Progenitor cell of endocrine pancreas (in vitro differentiated cells): ENCODE measurements at regions not wholly inside any gene's neighbourhood (a gene's known extent, or its start where the extent isn't known, plus 50 kb on each side); places are given as distances from the start of the nearest gene placed in this dataset.
"Not testable (repeated sequence)": the region's sequence is repeated elsewhere in the genome, so short reads cannot be mapped to it uniquely, and the experiment has no call there.

Experiments
- DNase-seq: peaks from one replicate; pipeline ENCODE4 v3.0.0; 2021; ENCODE audit warnings: low spot score; ENCODE audit not compliant: unreplicated experiment
- H3K27ac Mint-ChIP-seq: 2 replicates; pipeline ENCODE4 v1.8.0; 2021; ENCODE audit warnings: mild to moderate bottlenecking, moderate library complexity, mixed read lengths
- H3K27me3 Mint-ChIP-seq: 2 replicates; pipeline ENCODE4 v1.8.0; 2021; ENCODE audit warnings: mixed read lengths
- H3K36me3 Mint-ChIP-seq: 2 replicates; pipeline ENCODE4 v1.8.0; 2022; ENCODE audit warnings: mixed read lengths; ENCODE audit not compliant: insufficient read depth
- H3K4me1 Mint-ChIP-seq: 2 replicates; pipeline ENCODE4 v1.8.0; 2021; ENCODE audit warnings: low read depth, mixed read lengths
- H3K4me3 Mint-ChIP-seq: 2 replicates; pipeline ENCODE4 v1.8.0; 2021; ENCODE audit warnings: low read depth, mild to moderate bottlenecking, moderate library complexity, mixed read lengths
- H3K9me3 Mint-ChIP-seq: 2 replicates; pipeline ENCODE4 v1.8.0; 2021; ENCODE audit warnings: low read depth, mixed read lengths

- DNase-seq, H3K4me1 Mint-ChIP-seq, H3K27ac Mint-ChIP-seq, H3K9me3 Mint-ChIP-seq, H3K36me3 Mint-ChIP-seq, H3K27me3 Mint-ChIP-seq, H3K4me3 Mint-ChIP-seq: not testable (repeated sequence)
Measured at GRCh38 chr2:87518066-87518465, 229.8 kb upstream of the PLGLB2 start.

DNA sequence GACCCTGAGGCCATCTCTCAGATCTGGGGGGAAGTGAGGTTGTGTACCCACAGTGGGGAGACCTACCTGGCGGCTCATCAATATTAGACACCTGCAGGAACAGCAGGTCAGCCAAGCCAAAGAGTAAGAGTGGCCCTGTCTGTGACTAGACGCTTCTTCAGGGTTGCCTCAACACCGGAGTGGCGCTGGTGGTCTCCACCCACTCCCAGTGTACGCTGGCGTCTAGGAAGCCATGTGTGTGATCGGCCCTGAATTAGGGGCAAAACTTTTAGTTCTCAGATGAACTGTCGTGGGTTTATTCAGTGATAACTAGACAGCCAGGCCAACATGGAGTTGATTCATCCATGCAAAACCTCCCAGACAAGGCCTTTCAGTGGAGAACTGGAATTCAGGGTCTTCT, 229.3 kb upstream of the PLGLB2 start:
- not testable (repeated sequence) for H3K36me3 Mint-ChIP-seq, H3K9me3 Mint-ChIP-seq, H3K4me3 Mint-ChIP-seq, H3K27ac Mint-ChIP-seq, H3K4me1 Mint-ChIP-seq, DNase-seq, H3K27me3 Mint-ChIP-seq

DNA sequence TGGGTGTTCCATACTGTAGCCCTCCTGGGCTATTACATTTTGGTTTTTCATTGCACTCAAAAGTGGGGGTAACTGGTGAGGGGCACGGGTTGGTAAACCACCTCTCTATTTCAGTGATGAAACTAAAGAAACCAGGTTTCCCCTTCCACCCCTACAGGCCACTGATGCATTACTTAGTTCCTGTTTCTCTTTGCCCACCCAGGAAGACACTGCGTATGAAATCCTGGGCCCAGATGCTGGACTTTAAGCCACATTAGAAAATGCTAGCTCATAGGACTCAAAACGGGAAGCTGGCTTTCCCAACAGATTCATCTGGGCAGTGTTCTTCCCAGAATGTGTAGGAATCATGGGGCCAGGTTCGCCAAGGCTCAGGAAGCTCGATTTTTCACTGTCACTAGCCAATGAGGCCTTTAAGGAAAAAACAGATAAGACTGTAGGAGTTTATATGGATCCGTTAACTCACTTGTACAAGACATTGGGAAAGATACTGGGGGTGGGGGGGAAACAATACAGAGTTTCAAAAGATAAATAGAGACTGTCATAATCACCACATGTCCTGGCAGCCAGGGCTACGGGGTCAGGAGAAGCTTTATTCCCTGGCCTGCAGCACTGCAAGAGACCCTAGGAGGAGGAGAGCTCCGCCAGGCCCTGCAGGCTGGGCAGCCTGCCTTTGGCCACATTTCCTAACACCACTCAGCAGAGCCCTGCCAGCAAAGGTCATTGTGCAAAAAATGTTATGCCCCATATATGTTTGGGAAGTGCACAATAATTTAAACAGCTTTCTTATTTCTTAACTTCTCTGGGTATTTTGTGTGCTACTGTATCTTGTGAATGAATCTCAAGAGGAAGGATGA, 228.5 kb upstream of the PLGLB2 start:
- not testable (repeated sequence) for H3K27me3 Mint-ChIP-seq, H3K36me3 Mint-ChIP-seq, H3K4me3 Mint-ChIP-seq, H3K9me3 Mint-ChIP-seq, H3K4me1 Mint-ChIP-seq, H3K27ac Mint-ChIP-seq, DNase-seq

- not testable (repeated sequence) for H3K27ac Mint-ChIP-seq, H3K27me3 Mint-ChIP-seq, H3K4me3 Mint-ChIP-seq, H3K9me3 Mint-ChIP-seq, DNase-seq, H3K4me1 Mint-ChIP-seq, H3K36me3 Mint-ChIP-seq
Measured at GRCh38 chr2:87521057-87521456, 226.8 kb upstream of the PLGLB2 start.

DNA sequence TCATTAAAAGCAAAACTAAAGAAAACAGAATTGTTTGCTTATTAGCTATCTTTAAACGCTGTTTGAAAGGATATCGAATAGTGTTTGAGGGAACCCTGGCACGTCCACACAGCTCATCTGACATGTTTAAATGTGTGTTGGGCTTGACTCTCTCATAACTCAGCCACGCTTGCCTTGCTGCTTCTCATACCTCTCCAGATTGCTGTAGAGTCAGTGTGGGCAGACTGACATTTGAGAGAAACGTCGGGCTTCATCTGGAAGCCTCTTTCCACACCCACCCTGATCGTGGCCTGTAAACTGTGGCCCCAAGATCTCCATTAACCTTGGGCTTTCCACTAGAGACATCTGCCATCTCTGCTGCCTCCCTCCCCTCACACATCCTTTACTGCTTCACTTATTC, 226.4 kb upstream of the PLGLB2 start:
- not testable (repeated sequence) for H3K4me1 Mint-ChIP-seq, H3K9me3 Mint-ChIP-seq, H3K27me3 Mint-ChIP-seq, H3K36me3 Mint-ChIP-seq, H3K27ac Mint-ChIP-seq, DNase-seq, H3K4me3 Mint-ChIP-seq

GRCh38 chr2:87524619-87525188, 223.2 kb upstream of the PLGLB2 start:
- not testable (repeated sequence) for DNase-seq, H3K27me3 Mint-ChIP-seq, H3K4me3 Mint-ChIP-seq

GRCh38 chr2:87525497-87525991, 222.3 kb upstream of the PLGLB2 start:
- not testable (repeated sequence) for H3K4me1 Mint-ChIP-seq, H3K9me3 Mint-ChIP-seq

More at GRCh38 chr2:87524619-87525188, 223.2 kb upstream of the PLGLB2 start:
- not testable (repeated sequence) for H3K9me3 Mint-ChIP-seq, H3K36me3 Mint-ChIP-seq, H3K27ac Mint-ChIP-seq, H3K4me1 Mint-ChIP-seq

DNA sequence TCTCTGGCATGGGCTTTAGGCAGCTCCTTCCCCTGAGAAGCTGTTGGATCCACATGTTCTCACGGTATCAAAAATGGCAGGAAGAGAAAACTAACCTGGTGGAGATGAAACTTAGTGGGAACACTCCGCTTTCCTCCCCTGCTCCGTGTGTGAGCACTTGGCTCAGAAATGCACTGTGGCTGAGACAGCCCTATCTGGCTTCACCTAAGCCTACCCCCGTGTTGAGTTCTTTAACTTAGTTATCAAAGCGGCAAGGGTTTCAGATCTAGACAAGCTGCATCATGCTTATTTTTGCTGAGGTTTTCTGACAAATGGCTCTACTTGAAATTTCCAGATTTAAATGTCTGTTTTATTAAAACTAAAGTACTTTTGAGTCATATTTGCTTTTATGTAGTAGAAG, 221.6 kb upstream of the PLGLB2 start:
- not testable (repeated sequence) for H3K4me3 Mint-ChIP-seq, H3K9me3 Mint-ChIP-seq, H3K27ac Mint-ChIP-seq, H3K4me1 Mint-ChIP-seq, DNase-seq, H3K36me3 Mint-ChIP-seq, H3K27me3 Mint-ChIP-seq

More at GRCh38 chr2:87525497-87525991, 222.3 kb upstream of the PLGLB2 start:
- H3K27ac Mint-ChIP-seq, H3K36me3 Mint-ChIP-seq, H3K27me3 Mint-ChIP-seq, DNase-seq, H3K4me3 Mint-ChIP-seq: not testable (repeated sequence)

GRCh38 chr2:87531968-87532715, 215.7 kb upstream of the PLGLB2 start:
- H3K27ac Mint-ChIP-seq, DNase-seq, H3K36me3 Mint-ChIP-seq, H3K9me3 Mint-ChIP-seq, H3K27me3 Mint-ChIP-seq: not testable (repeated sequence)
- Mint-ChIP-seq H3K4me3 (peak overlapping the region; percentile 44), H3K4me1 (peaks cover 27% of the 10 kb centered on the region)

GRCh38 chr2:87533390-87534272, 214.3 kb upstream of the PLGLB2 start:
- peaks cover 31% of the 10 kb centered on the region for H3K4me1 Mint-ChIP-seq
- not testable (repeated sequence) for H3K27ac Mint-ChIP-seq, H3K27me3 Mint-ChIP-seq, H3K9me3 Mint-ChIP-seq, H3K36me3 Mint-ChIP-seq, DNase-seq, H3K4me3 Mint-ChIP-seq

DNA sequence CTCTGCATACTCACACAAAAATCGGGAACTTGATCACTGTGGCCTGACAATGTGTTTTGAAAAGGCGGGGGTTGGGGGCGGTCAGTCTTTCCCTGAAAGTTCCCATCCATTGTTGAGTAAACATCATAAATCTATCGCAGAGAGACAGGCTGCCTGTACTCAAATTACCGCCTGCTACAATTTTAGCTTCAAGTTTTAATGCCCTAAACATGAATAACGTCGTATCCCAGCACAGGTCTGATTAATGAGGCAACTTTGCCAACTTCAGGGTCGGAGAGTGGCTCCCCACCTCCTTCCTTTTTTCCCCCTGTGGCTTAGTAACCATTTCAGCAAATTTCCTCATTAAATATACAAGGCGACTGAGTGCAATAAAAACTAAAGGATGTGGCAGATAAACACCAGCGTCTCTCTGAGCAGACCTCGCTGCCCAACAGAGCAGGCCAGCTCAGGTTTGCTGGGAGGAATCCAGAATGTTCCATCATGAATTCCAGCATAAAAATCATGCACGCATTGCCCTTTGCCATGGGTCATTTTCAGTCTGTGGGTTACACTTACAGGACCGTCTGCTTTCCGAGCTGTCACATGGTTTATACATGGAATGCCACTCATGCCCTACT, 213.5 kb upstream of the PLGLB2 start:
- H3K27me3 Mint-ChIP-seq, H3K9me3 Mint-ChIP-seq, H3K36me3 Mint-ChIP-seq, H3K27ac Mint-ChIP-seq, DNase-seq, H3K4me3 Mint-ChIP-seq: not testable (repeated sequence)
- H3K4me1 Mint-ChIP-seq: peaks cover 31% of the 10 kb centered on the region

DNA sequence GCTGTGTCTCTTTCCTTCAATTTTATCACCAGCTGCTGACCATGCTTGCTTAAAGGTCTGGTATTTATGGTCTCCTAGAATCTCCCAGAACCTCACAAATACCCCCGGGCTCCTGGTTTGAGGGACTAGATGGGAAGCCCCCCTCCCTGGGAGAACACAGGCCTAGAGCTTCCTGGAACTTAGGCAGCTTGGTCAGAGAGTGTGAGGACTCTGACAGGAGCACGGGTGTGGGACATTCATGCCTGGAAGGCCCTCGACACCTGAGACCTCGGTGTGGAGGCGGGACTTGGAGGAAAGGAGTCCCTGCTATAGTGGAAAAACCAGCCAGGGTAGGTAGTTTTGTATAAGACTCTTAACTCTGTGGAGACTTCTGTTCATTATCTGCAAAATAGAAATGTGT, 211.5 kb upstream of the PLGLB2 start:
- not testable (repeated sequence) for DNase-seq, H3K27me3 Mint-ChIP-seq, H3K4me3 Mint-ChIP-seq, H3K9me3 Mint-ChIP-seq, H3K36me3 Mint-ChIP-seq
- Mint-ChIP-seq H3K4me1 (peaks cover 24% of the 10 kb centered on the region), H3K27ac (peak overlapping the region; percentile 62)
